HFF-Myc (cell line): ENCODE measurements at regions not wholly inside any gene's neighbourhood (a gene's known extent, or its start where the extent isn't known, plus 50 kb on each side); places are given as distances from the start of the nearest gene placed in this dataset.

Experiments
- DNase-seq: peaks from one replicate; pipeline ENCODE4 v3.0.0-alpha.2; 2011; ENCODE audit warnings: low read depth; ENCODE audit errors: extremely low read depth
- H3K4me3 ChIP-seq: replicated peaks from 2 replicates; pipeline ENCODE4 v1.5.1; 2011; ENCODE audit warnings: low read depth, mild to moderate bottlenecking, control low read depth, low read length
- TF ChIP-seq, protein P1 (sequence below): IDR thresholded peaks from 2 replicates; pipeline ENCODE4 v1.5.1; 2012; ENCODE audit warnings: mild to moderate bottlenecking, low read depth, low read length, control low read depth; ENCODE audit errors: missing control alignments

DNA sequence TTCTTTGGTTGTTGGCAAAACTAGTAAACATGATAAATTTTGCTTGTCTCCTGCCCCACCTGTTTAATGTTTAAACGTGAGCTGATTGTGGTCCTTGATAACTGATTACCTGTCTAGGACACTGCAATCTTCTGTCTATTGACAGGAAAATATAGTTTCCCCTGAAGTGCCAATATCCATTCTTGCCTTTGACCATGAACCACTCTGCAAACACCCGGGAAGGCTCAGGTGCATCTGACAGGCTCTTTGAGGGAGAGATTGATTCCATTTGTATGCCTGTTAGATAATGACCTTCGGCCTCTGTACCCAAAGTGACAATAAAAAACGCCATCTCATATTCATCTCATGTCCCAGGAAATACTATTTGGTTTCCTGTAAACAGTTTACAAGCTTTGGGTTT, 453.0 kb downstream of the CENPC start:
- no peak overlapping the region for H3K4me3 ChIP-seq
- TF ChIP-seq, protein P1, sequence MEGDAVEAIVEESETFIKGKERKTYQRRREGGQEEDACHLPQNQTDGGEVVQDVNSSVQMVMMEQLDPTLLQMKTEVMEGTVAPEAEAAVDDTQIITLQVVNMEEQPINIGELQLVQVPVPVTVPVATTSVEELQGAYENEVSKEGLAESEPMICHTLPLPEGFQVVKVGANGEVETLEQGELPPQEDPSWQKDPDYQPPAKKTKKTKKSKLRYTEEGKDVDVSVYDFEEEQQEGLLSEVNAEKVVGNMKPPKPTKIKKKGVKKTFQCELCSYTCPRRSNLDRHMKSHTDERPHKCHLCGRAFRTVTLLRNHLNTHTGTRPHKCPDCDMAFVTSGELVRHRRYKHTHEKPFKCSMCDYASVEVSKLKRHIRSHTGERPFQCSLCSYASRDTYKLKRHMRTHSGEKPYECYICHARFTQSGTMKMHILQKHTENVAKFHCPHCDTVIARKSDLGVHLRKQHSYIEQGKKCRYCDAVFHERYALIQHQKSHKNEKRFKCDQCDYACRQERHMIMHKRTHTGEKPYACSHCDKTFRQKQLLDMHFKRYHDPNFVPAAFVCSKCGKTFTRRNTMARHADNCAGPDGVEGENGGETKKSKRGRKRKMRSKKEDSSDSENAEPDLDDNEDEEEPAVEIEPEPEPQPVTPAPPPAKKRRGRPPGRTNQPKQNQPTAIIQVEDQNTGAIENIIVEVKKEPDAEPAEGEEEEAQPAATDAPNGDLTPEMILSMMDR = no peak
- no peak for DNase-seq

- DNase-seq = no peak
- TF ChIP-seq, protein P1 = no peak
- H3K4me3 ChIP-seq = no peak overlapping the region
Observed at GRCh38 chr4:67091673-67092072, 453.6 kb downstream of the CENPC start.

GRCh38 chr4:67087897-67088296, 457.4 kb downstream of the CENPC start:
- DNase-seq = no peak
- H3K4me3 ChIP-seq = no peak overlapping the region
- TF ChIP-seq, protein P1 = no peak

DNA sequence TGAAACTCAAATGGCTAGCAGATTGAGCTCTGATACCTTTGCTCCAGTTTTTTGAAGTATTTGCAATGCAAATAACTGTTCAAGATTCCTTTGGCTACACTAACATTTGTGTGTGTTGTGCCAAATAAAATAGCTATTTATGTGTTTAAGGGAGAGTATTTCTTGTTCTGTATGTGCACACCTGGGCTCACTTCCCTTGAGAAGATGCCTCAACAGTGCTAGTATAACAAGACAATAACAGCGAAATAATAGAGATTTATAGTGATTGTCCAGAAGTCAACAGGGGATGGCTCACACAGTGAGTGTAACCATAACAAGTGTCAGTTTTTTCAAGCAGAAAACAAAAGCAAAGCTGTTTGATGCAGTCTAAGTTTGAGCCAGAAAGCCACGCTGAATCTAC, 460.5 kb downstream of the CENPC start:
- DNase-seq = no peak
- TF ChIP-seq, protein P1 = no peak
- no peak overlapping the region for H3K4me3 ChIP-seq

GRCh38 chr4:67083496-67083895, 461.8 kb downstream of the CENPC start:
- no peak overlapping the region for H3K4me3 ChIP-seq
- DNase-seq = no peak
- TF ChIP-seq, protein P1 = no peak

DNA sequence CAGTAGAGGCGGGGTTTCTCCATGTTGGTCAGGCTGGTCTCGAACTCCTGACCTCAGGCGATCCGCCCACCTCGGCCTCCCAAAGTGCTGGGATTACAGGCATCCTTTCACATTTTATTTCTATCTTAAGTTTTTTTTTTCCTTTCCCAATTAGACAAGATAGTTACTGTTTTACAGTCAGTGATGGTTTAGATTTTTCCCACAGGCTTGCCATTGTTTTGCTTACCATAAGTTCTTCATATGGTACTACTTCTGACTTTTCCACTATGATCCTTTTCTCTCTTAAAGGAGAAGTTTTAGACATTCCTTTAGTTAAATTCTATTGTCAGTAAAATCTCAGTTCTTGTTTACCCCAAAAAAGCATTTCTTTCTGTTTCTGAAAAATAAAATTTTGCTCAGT, 462.6 kb downstream of the CENPC start:
- DNase-seq = no peak
- TF ChIP-seq, protein P1 = no peak

GRCh38 chr4:67080046-67080557, 465.2 kb downstream of the CENPC start:
- TF ChIP-seq, protein P1 = no peak
- no peak for DNase-seq
- no peak overlapping the region for H3K4me3 ChIP-seq

More for the DNA sequence above, 462.6 kb downstream of the CENPC start:
- no peak overlapping the region for H3K4me3 ChIP-seq
